A673 (cell line): ENCODE measurements at regions not wholly inside any gene's neighbourhood (a gene's known extent, or its start where the extent isn't known, plus 50 kb on each side); places are given as distances from the start of the nearest gene placed in this dataset.
A peak's percentile ranks its signal among the peaks of the same experiment; 100 is the strongest.

Source experiments
- BruUV-seq: library from RNA; stranded (reverse); fragments of 400-500 nt; replicated peaks from 2 replicates; lab custom pipeline; 2021; lab: Mats Ljungman, UMichigan
- CTCF ChIA-PET: fragments of 300-600 bp; sonication (Branson Sonifier 250); formaldehyde crosslinking; loops from one replicate; lab custom pipeline; 2022; ENCODE audit warnings: antibody characterized with exemption; lab: Charles Lee
- POLR2A ChIA-PET: fragments of 300-600 bp; sonication (Branson Sonifier 250); formaldehyde crosslinking; loops from one replicate; lab custom pipeline; 2022; ENCODE audit warnings: antibody characterized with exemption; ENCODE audit not compliant: low non-redundant PET; lab: Charles Lee
- DNase-seq: peaks from one replicate; pipeline ENCODE4 v3.0.0-alpha.2; 2015; ENCODE audit warnings: low spot score
- H3K27ac ChIP-seq: fragments of 200-600 bp; sonication (generic); 2 replicates; pipeline ENCODE4 v1.5.1; 2016; ENCODE audit warnings: mixed run types, low read depth, mild to moderate bottlenecking, mixed read lengths, antibody characterized with exemption, low read length; ENCODE audit not compliant: poor library complexity, severe bottlenecking
- H3K27me3 ChIP-seq: fragments of 200-600 bp; sonication (generic); replicated peaks from 2 replicates; pipeline ENCODE4 v1.6.1; 2017; ENCODE audit warnings: mixed run types, low read depth, mild to moderate bottlenecking, mixed read lengths, antibody characterized with exemption, low read length; ENCODE audit not compliant: insufficient read depth, poor library complexity
- H3K36me3 ChIP-seq: fragments of 200-600 bp; sonication (generic); 2 replicates; pipeline ENCODE4 v1.6.1; 2016; ENCODE audit warnings: mixed run types, mild to moderate bottlenecking, mixed read lengths, antibody characterized with exemption, low read length; ENCODE audit not compliant: insufficient read depth, poor library complexity, severe bottlenecking
- H3K4me1 ChIP-seq: fragments of 200-600 bp; sonication (generic); 2 replicates; pipeline ENCODE4 v1.6.1; 2017; ENCODE audit warnings: mixed run types, mild to moderate bottlenecking, mixed read lengths, antibody characterized with exemption, low read length; ENCODE audit not compliant: insufficient read depth, poor library complexity, severe bottlenecking
- H3K4me3 ChIP-seq: fragments of 200-600 bp; sonication (generic); 2 replicates; pipeline ENCODE4 v1.5.1; 2016; ENCODE audit warnings: low read depth, mixed run types, mild to moderate bottlenecking, mixed read lengths, low read length; ENCODE audit not compliant: poor library complexity, severe bottlenecking
- H3K9me3 ChIP-seq: fragments of 200-600 bp; sonication (generic); 2 replicates; pipeline ENCODE4 v1.6.1; 2016; ENCODE audit warnings: mixed run types, low read depth, mild to moderate bottlenecking, mixed read lengths, antibody characterized with exemption, low read length; ENCODE audit not compliant: poor library complexity, severe bottlenecking
- CTCF ChIP-seq: fragments of 300-800, 200-600 bp; sonication (generic); conservative IDR thresholded peaks from 2 replicates; pipeline ENCODE4 v1.5.1; 2017; ENCODE audit warnings: low read depth, mild to moderate bottlenecking, antibody characterized with exemption, low read length, moderate library complexity, mixed read lengths
- EZH2 ChIP-seq: fragments of 200-600 bp; sonication (generic); IDR thresholded peaks from 2 replicates; pipeline ENCODE4 v1.6.1; 2017; ENCODE audit warnings: borderline replicate concordance, low read depth, mild to moderate bottlenecking, mixed read lengths, antibody characterized with exemption, low read length; ENCODE audit not compliant: poor library complexity, severe bottlenecking
- intact Hi-C: fragments of 100-400 bp; cut with micrococcal nuclease; formaldehyde crosslinking; loops from one replicate; pipeline ENCODE4 v1.10.0; 2022; ENCODE audit not compliant: unreplicated experiment

GRCh38 chr13:44305286-44305685 lies 68.3 kb upstream of the SERP2 start:
- intact Hi-C loops = no loop called here
- H3K4me3 ChIP-seq = no peak overlapping the region
- POLR2A ChIA-PET = no interaction called here
- H3K27ac ChIP-seq = no peak overlapping the region
- no TSS peak for BruUV-seq
- no peaks in the 10 kb centered on the region for H3K27me3 ChIP-seq
- H3K4me1 ChIP-seq = peaks cover 14% of the 10 kb centered on the region
- TF ChIP-seq CTCF = no peak
- TF ChIP-seq EZH2 = no peak
- no peaks in the 10 kb centered on the region for H3K36me3 ChIP-seq
- CTCF ChIA-PET = no interaction called here
- no peak for DNase-seq
- no peaks in the 10 kb centered on the region for H3K9me3 ChIP-seq

- no peak for DNase-seq
- BruUV-seq = no TSS peak
- H3K9me3 ChIP-seq = no peaks in the 10 kb centered on the region
- no peak overlapping the region for H3K27ac ChIP-seq
- intact Hi-C loops = no loop called here
- POLR2A ChIA-PET = no interaction called here
- H3K27me3 ChIP-seq = no peaks in the 10 kb centered on the region
- TF ChIP-seq CTCF (no peak), EZH2 (no peak)
- H3K4me3 ChIP-seq = no peak overlapping the region
- H3K36me3 ChIP-seq = no peaks in the 10 kb centered on the region
- peaks cover 14% of the 10 kb centered on the region for H3K4me1 ChIP-seq
- CTCF ChIA-PET = no interaction called here
Measured at GRCh38 chr13:44305917-44306370, 67.7 kb upstream of the SERP2 start.

- Histone ChIP-seq H3K36me3 (no peaks in the 10 kb centered on the region), H3K27me3 (no peaks in the 10 kb centered on the region), H3K27ac (no peak overlapping the region), H3K4me3 (no peak overlapping the region), H3K9me3 (no peaks in the 10 kb centered on the region), H3K4me1 (peaks cover 14% of the 10 kb centered on the region)
- POLR2A ChIA-PET = interaction anchor here (0.6 kb wide), 1 partner anchor 1460 kb away, joined by 3 read pairs; no protein-coding TSS in a partner anchor
- DNase-seq = peak; percentile 45
- TF ChIP-seq EZH2 (no peak), CTCF (no peak)
- CTCF ChIA-PET = no interaction called here
- no TSS peak for BruUV-seq
- intact Hi-C loops = no loop called here
Measured at GRCh38 chr13:44306371-44307192, 67.0 kb upstream of the SERP2 start.
